ENCODE measurements at regions not wholly inside any gene's neighbourhood (a gene's known extent, or its start where the extent isn't known, plus 50 kb on each side); places are given as distances from the start of the nearest gene placed in this dataset.

- Histone ChIP-seq H3K27ac (ENCODE audit: low read depth in 1 of 2, low read length in 2 of 2) (no peak overlapping the region), H3K9ac (ENCODE audit: low read depth in 1 of 2, low read length in 2 of 2) (no peak overlapping the region), H3K4me3 (ENCODE audit: low read depth in 1 of 3, low read length in 3 of 3) (no peak overlapping the region), H3K27me3 (ENCODE audit: control insufficient read depth in 4 of 4, insufficient read depth in 4 of 4, low read length in 3 of 4) (peaks cover 0 to 3% (median 0%) of the 10 kb centered on the region in 4 donors), H3K36me3 (ENCODE audit: control insufficient read depth in 4 of 4, insufficient read depth in 3 of 4, low read depth in 1 of 4, low read length in 3 of 4) (no peaks in the 10 kb centered on the region), H3K4me1 (ENCODE audit: control insufficient read depth in 4 of 4, insufficient read depth in 4 of 4, low read length in 3 of 4) (no peaks in the 10 kb centered on the region), H3K9me3 (ENCODE audit: control insufficient read depth in 4 of 4, low read length in 3 of 4) (peaks cover 0 to 3% (median 0%) of the 10 kb centered on the region in 4 donors)
- no peak for TF ChIP-seq HNF4A (conservative IDR thresholded peaks at IDR 0.05)
- no peak for TF ChIP-seq YY1 (IDR thresholded peaks at IDR 0.05)
- no peak for TF ChIP-seq GABPA (IDR thresholded peaks at IDR 0.05 in 1 of 2, conservative IDR thresholded peaks at IDR 0.05 in 1 of 2)
- TF ChIP-seq CTCF (IDR thresholded peaks at IDR 0.05; ENCODE audit: low read depth, low read length, missing input control), result no peak
- TF ChIP-seq EGR1 (IDR thresholded peaks at IDR 0.05; ENCODE audit: low read depth in 2 of 2), result no peak
- TF ChIP-seq HNF4G (IDR thresholded peaks at IDR 0.05), result no peak
- TF ChIP-seq, protein P1, sequence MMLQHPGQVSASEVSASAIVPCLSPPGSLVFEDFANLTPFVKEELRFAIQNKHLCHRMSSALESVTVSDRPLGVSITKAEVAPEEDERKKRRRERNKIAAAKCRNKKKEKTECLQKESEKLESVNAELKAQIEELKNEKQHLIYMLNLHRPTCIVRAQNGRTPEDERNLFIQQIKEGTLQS (IDR thresholded peaks at IDR 0.05), result no peak
- no peak for TF ChIP-seq RXRA (IDR thresholded peaks at IDR 0.05)
- TF ChIP-seq FOXA2 (IDR thresholded peaks at IDR 0.05), result no peak
- TF ChIP-seq SP1 (IDR thresholded peaks at IDR 0.05), result no peak
- TF ChIP-seq, protein P2, sequence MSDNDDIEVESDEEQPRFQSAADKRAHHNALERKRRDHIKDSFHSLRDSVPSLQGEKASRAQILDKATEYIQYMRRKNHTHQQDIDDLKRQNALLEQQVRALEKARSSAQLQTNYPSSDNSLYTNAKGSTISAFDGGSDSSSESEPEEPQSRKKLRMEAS (IDR thresholded peaks at IDR 0.05), result no peak
- TF ChIP-seq NR2F2 (IDR thresholded peaks at IDR 0.05), result no peak
- TF ChIP-seq, protein P3, sequence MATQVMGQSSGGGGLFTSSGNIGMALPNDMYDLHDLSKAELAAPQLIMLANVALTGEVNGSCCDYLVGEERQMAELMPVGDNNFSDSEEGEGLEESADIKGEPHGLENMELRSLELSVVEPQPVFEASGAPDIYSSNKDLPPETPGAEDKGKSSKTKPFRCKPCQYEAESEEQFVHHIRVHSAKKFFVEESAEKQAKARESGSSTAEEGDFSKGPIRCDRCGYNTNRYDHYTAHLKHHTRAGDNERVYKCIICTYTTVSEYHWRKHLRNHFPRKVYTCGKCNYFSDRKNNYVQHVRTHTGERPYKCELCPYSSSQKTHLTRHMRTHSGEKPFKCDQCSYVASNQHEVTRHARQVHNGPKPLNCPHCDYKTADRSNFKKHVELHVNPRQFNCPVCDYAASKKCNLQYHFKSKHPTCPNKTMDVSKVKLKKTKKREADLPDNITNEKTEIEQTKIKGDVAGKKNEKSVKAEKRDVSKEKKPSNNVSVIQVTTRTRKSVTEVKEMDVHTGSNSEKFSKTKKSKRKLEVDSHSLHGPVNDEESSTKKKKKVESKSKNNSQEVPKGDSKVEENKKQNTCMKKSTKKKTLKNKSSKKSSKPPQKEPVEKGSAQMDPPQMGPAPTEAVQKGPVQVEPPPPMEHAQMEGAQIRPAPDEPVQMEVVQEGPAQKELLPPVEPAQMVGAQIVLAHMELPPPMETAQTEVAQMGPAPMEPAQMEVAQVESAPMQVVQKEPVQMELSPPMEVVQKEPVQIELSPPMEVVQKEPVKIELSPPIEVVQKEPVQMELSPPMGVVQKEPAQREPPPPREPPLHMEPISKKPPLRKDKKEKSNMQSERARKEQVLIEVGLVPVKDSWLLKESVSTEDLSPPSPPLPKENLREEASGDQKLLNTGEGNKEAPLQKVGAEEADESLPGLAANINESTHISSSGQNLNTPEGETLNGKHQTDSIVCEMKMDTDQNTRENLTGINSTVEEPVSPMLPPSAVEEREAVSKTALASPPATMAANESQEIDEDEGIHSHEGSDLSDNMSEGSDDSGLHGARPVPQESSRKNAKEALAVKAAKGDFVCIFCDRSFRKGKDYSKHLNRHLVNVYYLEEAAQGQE (IDR thresholded peaks at IDR 0.05), result no peak
- TF ChIP-seq JUND (IDR thresholded peaks at IDR 0.05), result no peak
- WGBS, result 90% methylated on average over 7 of the region's 7 CpGs
- no peak for DNase-seq (ENCODE audit: low spot score)
Measured at GRCh38 chrX:121106484-121107235, 59.2 kb downstream of the GLUD2 start.

- Histone ChIP-seq H3K36me3 (ENCODE audit: control insufficient read depth in 4 of 4, insufficient read depth in 3 of 4, low read depth in 1 of 4, low read length in 3 of 4) (no peaks in the 10 kb centered on the region), H3K9ac (ENCODE audit: low read depth in 1 of 2, low read length in 2 of 2) (no peak overlapping the region), H3K9me3 (ENCODE audit: control insufficient read depth in 4 of 4, low read length in 3 of 4) (peaks cover 0 to 3% (median 0%) of the 10 kb centered on the region in 4 donors), H3K4me1 (ENCODE audit: control insufficient read depth in 4 of 4, insufficient read depth in 4 of 4, low read length in 3 of 4) (no peaks in the 10 kb centered on the region), H3K27me3 (ENCODE audit: control insufficient read depth in 4 of 4, insufficient read depth in 4 of 4, low read length in 3 of 4) (peaks cover 0 to 3% (median 0%) of the 10 kb centered on the region in 4 donors), H3K4me3 (ENCODE audit: low read depth in 1 of 3, low read length in 3 of 3) (no peak overlapping the region), H3K27ac (ENCODE audit: low read depth in 1 of 2, low read length in 2 of 2) (no peak overlapping the region)
- DNase-seq (ENCODE audit: low spot score), result no peak
- 81% methylated on average over 2 of the region's 2 CpGs for WGBS
- TF ChIP-seq GABPA (IDR thresholded peaks at IDR 0.05 in 1 of 2, conservative IDR thresholded peaks at IDR 0.05 in 1 of 2), result no peak
- TF ChIP-seq, protein P2 (IDR thresholded peaks at IDR 0.05), result no peak
Measured at GRCh38 chrX:121109986-121110385, 62.6 kb downstream of the GLUD2 start.
